Activated CD4-positive, alpha-beta T cell treated with anti-CD3 and anti-CD28 coated beads for 1 hour (primary cell): ENCODE measurements at regions not wholly inside any gene's neighbourhood (a gene's known extent, or its start where the extent isn't known, plus 50 kb on each side); places are given as distances from the start of the nearest gene placed in this dataset.

Experiments
- DNase-seq: peaks from one replicate; pipeline ENCODE4 v3.0.0-alpha.2; 2020

GRCh38 chr3:15952543-15953175, 154.9 kb upstream of the ANKRD28 start:
- no peak for DNase-seq

GRCh38 chr3:15953841-15954240, 156.1 kb upstream of the ANKRD28 start:
- no peak for DNase-seq

DNA sequence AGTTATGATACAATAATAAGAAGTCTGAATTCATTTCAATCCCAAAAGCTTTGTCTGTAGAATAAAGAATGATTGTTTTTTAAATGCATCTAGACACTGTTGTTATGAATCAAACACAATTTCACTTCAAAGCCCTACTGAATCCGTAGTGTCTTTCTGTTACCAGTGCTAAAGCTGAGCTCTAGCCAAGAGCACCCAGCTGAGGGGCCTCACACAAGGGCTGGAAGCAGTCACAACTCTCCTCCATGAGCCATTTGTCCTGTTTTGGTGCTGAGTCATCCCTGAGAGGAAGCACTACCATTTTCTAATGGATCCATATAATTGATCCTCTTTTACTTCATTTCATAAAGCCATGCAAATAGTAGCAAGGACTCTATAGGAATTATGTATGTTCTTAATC, 158.2 kb upstream of the ANKRD28 start:
- DNase-seq = no peak

DNA sequence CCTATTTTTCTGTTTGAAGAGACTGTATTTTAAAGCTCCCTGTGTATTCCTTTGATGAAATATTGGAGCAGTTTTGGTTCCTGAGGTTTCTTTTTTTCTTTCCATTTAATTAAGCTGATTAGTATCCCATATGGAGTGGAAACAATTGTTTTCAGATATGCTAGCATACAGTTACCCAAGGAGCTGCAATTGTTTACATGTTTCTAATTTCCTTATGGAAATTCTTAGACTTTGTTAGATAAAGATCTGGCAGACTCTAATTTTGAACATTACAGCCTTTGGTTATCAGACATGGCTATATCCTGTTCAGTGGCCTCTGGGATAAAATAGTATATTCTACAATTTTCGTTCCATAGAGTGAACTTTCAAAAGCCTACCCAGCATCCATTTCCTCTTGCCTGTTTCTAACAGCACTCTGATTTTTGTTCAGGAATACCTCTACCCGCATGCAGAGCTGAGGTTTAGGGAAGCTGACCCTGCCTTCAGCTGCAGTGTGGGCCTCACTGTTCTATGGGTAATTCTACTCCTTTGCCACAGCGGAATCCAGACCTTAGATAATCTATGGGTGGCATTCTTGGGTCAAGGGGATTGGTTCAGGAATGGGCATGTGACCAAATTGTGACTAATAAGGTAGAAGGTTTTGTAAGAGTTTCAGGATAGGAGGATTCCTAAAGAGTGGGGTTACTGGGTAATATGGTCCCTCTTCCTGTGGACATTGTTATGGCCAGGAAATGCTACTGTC, 161.1 kb upstream of the ANKRD28 start:
- no peak for DNase-seq

DNA sequence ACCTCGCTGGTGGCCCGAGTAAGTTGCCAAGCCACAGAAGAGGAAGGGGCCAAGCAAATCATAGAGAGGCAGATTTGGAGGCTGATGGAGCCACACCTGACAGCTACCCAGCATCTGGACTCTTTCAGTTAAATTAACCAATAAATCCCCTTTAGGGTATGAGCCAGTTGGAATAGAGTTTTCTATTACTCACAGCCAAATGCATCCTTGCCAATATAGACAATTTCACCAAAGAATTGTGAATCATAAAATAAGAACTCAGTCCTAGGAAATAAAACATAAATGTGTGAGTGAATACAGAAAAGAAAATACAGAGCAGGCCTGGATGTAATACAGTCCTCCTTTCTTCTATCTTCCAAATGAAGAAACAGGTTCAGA, 161.6 kb upstream of the ANKRD28 start:
- DNase-seq = no peak

- DNase-seq = no peak
Observed at GRCh38 chr3:15964605-15965442, 167.0 kb upstream of the ANKRD28 start.

GRCh38 chr3:15967577-15967976, 169.8 kb upstream of the ANKRD28 start:
- DNase-seq = no peak

DNA sequence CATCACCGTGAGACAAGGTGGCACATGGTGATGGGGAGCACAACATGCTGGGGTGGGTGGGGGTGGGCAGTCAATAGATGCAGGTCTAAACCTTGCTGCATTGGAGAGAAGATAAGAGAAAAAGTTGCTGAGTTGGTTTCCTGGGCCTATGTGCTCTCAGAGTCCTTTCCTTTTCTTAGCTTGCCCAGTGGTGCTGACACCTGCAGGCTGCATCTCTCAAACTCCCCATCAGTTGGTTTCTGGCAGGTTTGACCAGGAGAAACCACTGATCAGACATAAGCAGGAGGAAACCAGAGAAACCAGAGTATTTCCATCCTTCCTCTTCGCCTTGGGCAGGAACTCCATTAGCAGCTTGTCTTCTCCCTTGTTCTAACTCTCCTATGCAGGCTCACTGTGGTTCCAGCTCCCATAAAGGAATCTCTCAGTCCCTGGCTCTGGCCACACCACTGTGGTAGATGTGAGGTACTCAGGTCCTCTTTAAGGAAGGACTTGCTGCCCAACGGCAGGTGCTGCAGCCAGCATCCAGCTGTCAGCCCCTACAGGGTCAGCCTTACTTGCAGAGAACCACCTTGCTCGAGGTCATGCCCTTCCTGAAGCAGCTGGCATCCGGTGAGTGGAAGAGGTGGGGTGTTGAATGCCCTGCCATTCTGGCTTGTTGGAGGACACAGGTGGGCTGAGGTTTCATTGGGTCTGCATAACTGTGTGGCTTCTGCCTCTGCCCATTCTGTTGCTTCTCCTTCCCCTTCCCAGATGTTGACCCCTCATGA, 172.3 kb upstream of the ANKRD28 start:
- no peak for DNase-seq

- no peak for DNase-seq
Observed at GRCh38 chr3:15973414-15973813, 175.6 kb upstream of the ANKRD28 start.

DNA sequence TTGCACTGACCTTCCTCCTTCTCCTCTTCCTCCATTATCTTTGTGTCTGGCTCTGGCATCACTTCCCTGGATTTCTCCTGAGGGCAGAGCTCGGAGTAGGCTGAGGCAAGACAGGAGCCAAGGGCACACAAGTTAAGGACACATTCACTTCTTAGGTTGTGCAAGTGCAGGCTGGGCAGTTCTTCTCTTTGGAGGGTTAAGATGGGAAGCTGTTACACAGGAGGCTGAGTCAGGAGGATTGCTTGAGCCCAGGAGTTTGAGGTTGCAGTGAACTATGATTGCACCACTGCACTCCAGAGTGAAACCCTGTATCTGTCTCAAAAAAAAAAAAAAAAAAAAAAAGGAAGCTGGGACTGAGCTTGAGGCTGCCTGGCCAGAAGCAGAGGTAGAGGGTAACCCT, 176.2 kb upstream of the ANKRD28 start:
- DNase-seq = no peak

GRCh38 chr3:15974647-15975046, 176.9 kb upstream of the ANKRD28 start:
- DNase-seq = no peak

DNA sequence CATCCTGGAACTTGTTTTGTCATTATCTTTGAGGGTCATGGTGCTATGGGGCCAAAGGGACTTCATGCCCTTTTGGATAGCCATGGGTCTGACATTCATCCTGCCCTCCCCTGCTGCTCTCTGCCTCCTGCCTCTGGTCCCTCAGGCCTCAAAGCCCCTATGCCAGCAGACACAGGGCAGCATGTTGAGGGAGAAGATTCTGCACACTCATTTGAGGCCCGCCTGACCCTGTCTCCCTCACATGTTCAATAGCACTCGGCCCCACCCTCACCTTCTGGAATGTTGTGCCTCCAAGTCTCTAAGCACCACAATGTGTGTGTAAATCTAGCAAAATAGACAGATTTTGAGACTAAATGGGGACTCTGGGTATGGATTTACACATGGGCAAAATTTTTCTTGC, 178.7 kb upstream of the ANKRD28 start:
- DNase-seq = no peak

- no peak for DNase-seq
Observed at GRCh38 chr3:15977090-15977489, 179.3 kb upstream of the ANKRD28 start.

DNA sequence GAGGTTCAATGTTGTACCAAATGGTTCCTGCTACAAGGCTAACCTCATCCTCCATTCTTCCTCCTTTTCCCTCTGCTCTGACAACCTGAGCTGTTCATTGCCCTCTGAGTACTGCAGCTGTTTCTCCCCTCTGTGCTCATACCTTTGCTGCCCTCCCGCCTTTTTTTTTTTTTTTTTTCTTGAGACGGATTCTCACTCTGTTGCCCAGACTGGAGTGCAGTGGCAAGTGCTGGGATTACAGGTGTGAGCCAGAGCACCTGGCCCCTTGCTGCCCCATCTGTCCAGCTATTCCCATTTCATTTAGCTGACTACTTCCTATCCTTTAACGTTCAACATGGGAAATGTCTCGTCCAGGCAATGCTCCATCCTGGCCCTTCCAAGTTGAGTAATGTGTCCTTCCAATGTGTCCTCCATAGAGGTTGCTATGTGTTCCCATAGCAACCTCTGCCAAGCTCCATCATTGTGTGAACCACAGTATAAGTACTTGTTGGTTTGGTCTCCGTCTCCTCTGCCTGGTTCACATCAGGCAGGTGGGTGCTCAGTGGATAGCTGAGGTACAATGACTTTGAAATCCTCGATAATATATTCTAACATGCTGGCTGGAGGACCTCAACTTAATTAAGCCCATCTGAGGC, 179.9 kb upstream of the ANKRD28 start:
- DNase-seq = no peak

- no peak for DNase-seq
Observed at GRCh38 chr3:15978801-15979200, 181.0 kb upstream of the ANKRD28 start.

GRCh38 chr3:15979495-15979894, 181.7 kb upstream of the ANKRD28 start:
- DNase-seq = no peak

DNA sequence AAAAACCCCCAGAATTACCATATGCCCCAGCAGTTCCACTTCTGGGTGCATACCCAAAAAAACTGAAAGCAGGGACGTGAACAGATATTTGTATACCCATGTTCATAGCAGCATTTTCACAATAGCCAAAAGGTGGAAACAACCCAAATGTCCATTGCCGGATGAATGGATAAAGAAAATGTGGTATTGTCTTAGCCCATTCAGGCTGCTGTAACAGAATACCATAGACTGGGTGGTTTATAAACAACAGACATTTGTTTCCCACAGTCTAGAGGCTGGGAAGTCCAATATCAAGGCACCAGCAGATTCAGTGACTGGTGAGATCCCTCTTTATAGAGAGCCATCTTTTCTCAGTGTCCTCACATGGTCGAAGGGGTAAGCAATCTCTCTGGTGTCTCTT, 182.1 kb upstream of the ANKRD28 start:
- DNase-seq = no peak

DNA sequence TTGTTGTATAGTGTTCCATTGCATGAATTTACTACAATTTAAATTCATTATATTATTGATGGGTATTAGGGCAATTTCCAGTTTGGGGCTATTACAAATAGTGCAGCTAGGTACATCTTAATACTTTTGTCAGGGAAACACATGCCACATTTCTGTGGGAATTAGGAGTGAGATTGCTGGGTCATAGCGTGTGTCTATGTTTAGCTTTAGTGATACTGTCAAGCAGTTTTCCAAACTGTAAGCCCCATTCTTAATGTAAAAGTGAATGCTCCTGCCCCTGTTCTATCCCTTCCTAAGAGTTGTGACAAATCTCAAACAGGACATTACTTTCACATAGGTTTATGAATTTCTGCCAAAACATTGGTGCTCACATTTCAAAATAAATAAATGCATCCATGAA, 184.5 kb upstream of the ANKRD28 start:
- DNase-seq = no peak

DNA sequence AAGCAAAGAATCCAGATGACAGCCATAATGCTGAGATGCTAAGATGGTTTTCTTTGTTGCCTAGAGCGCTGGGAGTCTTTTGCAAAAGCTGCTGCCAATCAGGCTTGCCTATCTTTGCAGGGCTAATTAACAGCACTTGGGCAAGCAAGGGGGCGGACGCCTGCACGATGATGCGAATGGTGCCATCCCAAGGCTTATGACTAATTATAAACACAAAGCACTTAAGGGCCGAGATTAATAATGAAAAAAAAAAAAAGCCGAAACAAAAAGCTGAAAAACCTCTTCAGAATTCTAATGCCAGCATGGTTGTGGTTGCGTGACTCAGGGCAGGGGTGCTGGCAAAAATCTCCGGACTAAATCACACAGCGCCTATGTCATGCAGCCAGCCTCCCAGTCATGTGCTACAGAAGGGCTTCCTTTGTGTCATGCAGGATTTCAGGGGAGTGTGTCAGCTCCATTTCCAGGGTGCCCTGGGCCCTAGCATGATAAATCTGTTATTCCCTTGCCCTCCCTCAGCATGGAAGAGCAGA, 185.0 kb upstream of the ANKRD28 start:
- DNase-seq = no peak

- no peak for DNase-seq
Observed at GRCh38 chr3:15983232-15983631, 185.5 kb upstream of the ANKRD28 start.

DNA sequence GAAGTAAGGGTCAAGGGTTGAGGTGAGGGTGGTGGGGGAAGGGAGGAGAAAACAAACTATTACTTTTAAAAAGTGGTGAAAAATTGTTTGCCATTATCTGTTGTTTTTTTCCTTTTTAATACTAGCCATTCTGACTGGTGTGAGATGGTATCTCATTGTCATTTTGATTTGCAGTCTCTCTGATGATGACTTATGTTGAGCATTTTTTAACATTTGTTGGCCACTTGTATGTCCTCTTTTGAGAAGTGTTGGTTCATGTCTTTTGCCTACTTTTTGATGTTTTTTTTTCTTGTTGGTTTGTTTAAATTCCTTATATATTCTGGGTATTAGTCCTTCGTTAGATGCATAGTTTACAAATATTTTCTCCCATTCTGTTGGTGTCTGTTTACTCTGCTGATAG, 185.9 kb upstream of the ANKRD28 start:
- no peak for DNase-seq

- DNase-seq = no peak
Observed at GRCh38 chr3:15989419-15989818, 185.1 kb upstream of the GALNT15 start.
